Natural killer cell treated with Interleukin-12 subunit alpha and Interleukin-12 subunit beta and Interleukin-15 and Interleukin-18, amount 100 ng/mL, for 72 hours (primary cell): ENCODE measurements at regions not wholly inside any gene's neighbourhood (a gene's known extent, or its start where the extent isn't known, plus 50 kb on each side); places are given as distances from the start of the nearest gene placed in this dataset.

ENCODE experiments used
- ATAC-seq, 2 donors: fragments of 150-1000 bp; cut with Tn5 transposase in 1 of 2; sonication (Bioruptor Pico), chemical (Tn5 transposase) in 1 of 2; 2 replicates each; pipeline ENCODE4 v1.10.0; 2021
- DNase-seq: peaks from one replicate; pipeline ENCODE4 v3.0.0; 2022; ENCODE audit warnings: low spot score
- H3K27ac Mint-ChIP-seq, 2 donors: 1 replicate in 1 of 2; 2 replicates in 1 of 2; pipeline ENCODE4 v1.8.0; 2022; ENCODE audit warnings: mixed read lengths in 2 of 2, mild to moderate bottlenecking in 1 of 2, moderate library complexity in 1 of 2
- H3K27me3 Mint-ChIP-seq, 2 donors: 1 replicate in 1 of 2; 2 replicates in 1 of 2; pipeline ENCODE4 v1.8.0; 2022; ENCODE audit warnings: mixed read lengths in 2 of 2
- H3K36me3 Mint-ChIP-seq: one replicate; pipeline ENCODE4 v1.8.0; 2022; ENCODE audit warnings: mixed read lengths
- H3K4me1 Mint-ChIP-seq, 2 donors: 1 replicate in 1 of 2; 2 replicates in 1 of 2; pipeline ENCODE4 v1.8.0; 2022; ENCODE audit warnings: low read depth in 2 of 2, mixed read lengths in 2 of 2, mild to moderate bottlenecking in 1 of 2
- H3K4me3 Mint-ChIP-seq: one replicate; pipeline ENCODE4 v1.8.0; 2022; ENCODE audit warnings: mixed read lengths
- H3K9me3 Mint-ChIP-seq: 2 replicates; pipeline ENCODE4 v1.8.0; 2022; ENCODE audit warnings: mixed read lengths

- no peaks in the 10 kb centered on the region for H3K27me3 Mint-ChIP-seq
- peaks cover 10% of the 10 kb centered on the region for H3K36me3 Mint-ChIP-seq
- peaks cover 8% of the 10 kb centered on the region for H3K9me3 Mint-ChIP-seq
- ATAC-seq (no peak), DNase-seq (no peak)
- H3K27ac Mint-ChIP-seq = no peak overlapping the region
- no peaks in the 10 kb centered on the region for H3K4me1 Mint-ChIP-seq
- no peak overlapping the region for H3K4me3 Mint-ChIP-seq
These were observed 202.2 kb upstream of the PCSK2 start for GRCh38 chr20:17024513-17025119.

- ATAC-seq (no peak), DNase-seq (no peak)
- Mint-ChIP-seq H3K27ac (no peak overlapping the region), H3K4me3 (no peak overlapping the region), H3K27me3 (no peaks in the 10 kb centered on the region), H3K36me3 (peaks cover 10% of the 10 kb centered on the region), H3K4me1 (no peaks in the 10 kb centered on the region), H3K9me3 (peaks cover 8% of the 10 kb centered on the region)
These were observed 200.5 kb upstream of the PCSK2 start for GRCh38 chr20:17026346-17026745.

- no peaks in the 10 kb centered on the region for H3K4me1 Mint-ChIP-seq
- no peak overlapping the region for H3K4me3 Mint-ChIP-seq
- H3K27me3 Mint-ChIP-seq = peaks cover 0 to 6% of the 10 kb centered on the region in 2 donors
- peaks cover 7% of the 10 kb centered on the region for H3K36me3 Mint-ChIP-seq
- peaks cover 7% of the 10 kb centered on the region for H3K9me3 Mint-ChIP-seq
- H3K27ac Mint-ChIP-seq = no peak overlapping the region
- ATAC-seq (no peak), DNase-seq (no peak)
These were observed 197.1 kb upstream of the PCSK2 start for GRCh38 chr20:17029698-17030097.

- Mint-ChIP-seq H3K4me3 (no peak overlapping the region), H3K36me3 (no peaks in the 10 kb centered on the region), H3K4me1 (no peaks in the 10 kb centered on the region), H3K27ac (no peak overlapping the region), H3K9me3 (peaks cover 11% of the 10 kb centered on the region), H3K27me3 (peaks cover 0 to 7% of the 10 kb centered on the region in 2 donors)
- no peak for DNase-seq
- no peak for ATAC-seq
These were observed 190.3 kb upstream of the PCSK2 start for GRCh38 chr20:17036541-17036940.

- Mint-ChIP-seq H3K36me3 (no peaks in the 10 kb centered on the region), H3K4me3 (no peak overlapping the region), H3K27me3 (no peaks in the 10 kb centered on the region), H3K4me1 (no peaks in the 10 kb centered on the region), H3K27ac (no peak overlapping the region), H3K9me3 (peaks cover 11% of the 10 kb centered on the region)
- ATAC-seq = no peak
- no peak for DNase-seq
These were observed 184.7 kb upstream of the PCSK2 start for GRCh38 chr20:17042122-17042521.

GRCh38 chr20:17043323-17043722 is 183.5 kb upstream of the PCSK2 start:
- no peak for ATAC-seq
- Mint-ChIP-seq H3K4me3 (no peak overlapping the region), H3K27me3 (no peaks in the 10 kb centered on the region), H3K4me1 (no peaks in the 10 kb centered on the region), H3K36me3 (no peaks in the 10 kb centered on the region), H3K27ac (no peak overlapping the region), H3K9me3 (peaks cover 6% of the 10 kb centered on the region)
- DNase-seq = no peak

- no peak for DNase-seq
- no peak overlapping the region for H3K4me3 Mint-ChIP-seq
- H3K4me1 Mint-ChIP-seq = no peaks in the 10 kb centered on the region
- H3K9me3 Mint-ChIP-seq = peaks cover 3% of the 10 kb centered on the region
- H3K27ac Mint-ChIP-seq = no peak overlapping the region
- no peaks in the 10 kb centered on the region for H3K27me3 Mint-ChIP-seq
- ATAC-seq = no peak
- no peaks in the 10 kb centered on the region for H3K36me3 Mint-ChIP-seq
These were observed 181.9 kb upstream of the PCSK2 start for GRCh38 chr20:17044891-17045290.

GRCh38 chr20:17059465-17059864 is 167.4 kb upstream of the PCSK2 start:
- H3K27ac Mint-ChIP-seq = no peak overlapping the region
- DNase-seq (no peak), ATAC-seq (no peak)
- no peaks in the 10 kb centered on the region for H3K27me3 Mint-ChIP-seq
- no peaks in the 10 kb centered on the region for H3K4me1 Mint-ChIP-seq
- H3K4me3 Mint-ChIP-seq = no peak overlapping the region
- H3K9me3 Mint-ChIP-seq = peaks cover 12% of the 10 kb centered on the region
- H3K36me3 Mint-ChIP-seq = no peaks in the 10 kb centered on the region

GRCh38 chr20:17061715-17062114 is 165.1 kb upstream of the PCSK2 start:
- H3K27ac Mint-ChIP-seq = no peak overlapping the region
- no peak overlapping the region for H3K4me3 Mint-ChIP-seq
- ATAC-seq (no peak), DNase-seq (no peak)
- no peaks in the 10 kb centered on the region for H3K27me3 Mint-ChIP-seq
- peaks cover 12% of the 10 kb centered on the region for H3K9me3 Mint-ChIP-seq
- no peaks in the 10 kb centered on the region for H3K36me3 Mint-ChIP-seq
- H3K4me1 Mint-ChIP-seq = no peaks in the 10 kb centered on the region

- Mint-ChIP-seq H3K4me3 (no peak overlapping the region), H3K9me3 (peaks cover 11% of the 10 kb centered on the region), H3K4me1 (no peaks in the 10 kb centered on the region), H3K36me3 (no peaks in the 10 kb centered on the region), H3K27me3 (no peaks in the 10 kb centered on the region), H3K27ac (no peak overlapping the region)
- no peak for DNase-seq
- ATAC-seq = no peak
These were observed 164.1 kb upstream of the PCSK2 start for GRCh38 chr20:17062712-17063111.

- no peak overlapping the region for H3K4me3 Mint-ChIP-seq
- peaks cover 9% of the 10 kb centered on the region for H3K9me3 Mint-ChIP-seq
- H3K4me1 Mint-ChIP-seq = no peaks in the 10 kb centered on the region
- no peak overlapping the region for H3K27ac Mint-ChIP-seq
- H3K36me3 Mint-ChIP-seq = no peaks in the 10 kb centered on the region
- DNase-seq (no peak), ATAC-seq (no peak)
- no peaks in the 10 kb centered on the region for H3K27me3 Mint-ChIP-seq
These were observed 159.9 kb upstream of the PCSK2 start for GRCh38 chr20:17066902-17067301.

GRCh38 chr20:17068084-17068711 is 158.6 kb upstream of the PCSK2 start:
- DNase-seq (no peak), ATAC-seq (no peak)
- Mint-ChIP-seq H3K27me3 (no peaks in the 10 kb centered on the region), H3K27ac (no peak overlapping the region), H3K36me3 (no peaks in the 10 kb centered on the region), H3K4me3 (no peak overlapping the region), H3K9me3 (peaks cover 11% of the 10 kb centered on the region), H3K4me1 (no peaks in the 10 kb centered on the region)

GRCh38 chr20:17077030-17077429 is 149.8 kb upstream of the PCSK2 start:
- no peak for DNase-seq
- no peak overlapping the region for H3K4me3 Mint-ChIP-seq
- H3K36me3 Mint-ChIP-seq = no peaks in the 10 kb centered on the region
- H3K4me1 Mint-ChIP-seq = no peaks in the 10 kb centered on the region
- H3K27ac Mint-ChIP-seq = no peak overlapping the region
- no peaks in the 10 kb centered on the region for H3K27me3 Mint-ChIP-seq
- peaks cover 8% of the 10 kb centered on the region for H3K9me3 Mint-ChIP-seq
- ATAC-seq = no peak

GRCh38 chr20:17083738-17084137 is 143.1 kb upstream of the PCSK2 start:
- Mint-ChIP-seq H3K27me3 (no peaks in the 10 kb centered on the region), H3K9me3 (peaks cover 17% of the 10 kb centered on the region), H3K4me3 (no peak overlapping the region), H3K36me3 (no peaks in the 10 kb centered on the region), H3K4me1 (no peaks in the 10 kb centered on the region), H3K27ac (no peak overlapping the region)
- no peak for ATAC-seq
- no peak for DNase-seq

- Mint-ChIP-seq H3K27me3 (no peaks in the 10 kb centered on the region), H3K36me3 (no peaks in the 10 kb centered on the region), H3K4me1 (no peaks in the 10 kb centered on the region), H3K9me3 (peaks cover 20% of the 10 kb centered on the region), H3K27ac (no peak overlapping the region), H3K4me3 (no peak overlapping the region)
- ATAC-seq = no peak
- no peak for DNase-seq
These were observed 141.9 kb upstream of the PCSK2 start for GRCh38 chr20:17084909-17085308.
